Lower leg skin (tissue), 4 donors: ENCODE measurements at regions not wholly inside any gene's neighbourhood (a gene's known extent, or its start where the extent isn't known, plus 50 kb on each side); places are given as distances from the start of the nearest gene placed in this dataset.

ENCODE experiments used
- DNase-seq, 2 donors: peaks; one replicate each; pipeline ENCODE4 v3.0.0-alpha.2; 2019; ENCODE audit warnings: low spot score in 2 of 2
- H3K4me3 ChIP-seq: fragments of 200-600 bp; sonication (generic); 2 replicates; pipeline ENCODE4 v1.5.1; 2017; ENCODE audit warnings: mild to moderate bottlenecking, low read depth; ENCODE audit not compliant: poor library complexity, severe bottlenecking
- CTCF ChIP-seq, 3 donors: fragments of 450-650 bp; IDR thresholded peaks; one replicate each; pipeline ENCODE4 v1.5.1; 2016; ENCODE audit warnings: antibody characterized with exemption in 3 of 3, mild to moderate bottlenecking in 3 of 3, moderate library complexity in 2 of 3
- POLR2A ChIP-seq, 2 donors: fragments of 450-650 bp; IDR thresholded peaks; one replicate each; pipeline ENCODE4 v1.6.1; 2016 to 2017; ENCODE audit warnings: antibody characterized with exemption in 2 of 2, mild to moderate bottlenecking in 1 of 2, moderate library complexity in 1 of 2
- WGBS, 2 donors: methylation state at CpG; one replicate each; pipeline ENCODE4 v1.1.5; 2018; 5-methylcytosine and 5-hydroxymethylcytosine counted together
- intact Hi-C: fragments of 100-400 bp; cut with DNase I; formaldehyde crosslinking; loops from one replicate; pipeline ENCODE4 v1.15.0; 2023; ENCODE audit warnings: low total_unique reads

GRCh38 chr15:62752657-62753517 lies 289.7 kb upstream of the TPM1 start:
- DNase-seq: no peak
- TF ChIP-seq CTCF (IDR thresholded peaks at IDR 0.05) (no peak), POLR2A (IDR thresholded peaks at IDR 0.05) (no peak)
- WGBS, 2 donors: 80 to 89% methylated on average over 6 of the region's 6 CpGs
- no peak overlapping the region for H3K4me3 ChIP-seq
- intact Hi-C loops: no loop called here

GRCh38 chr15:62753518-62754221 lies 288.9 kb upstream of the TPM1 start:
- H3K4me3 ChIP-seq: no peak overlapping the region
- TF ChIP-seq CTCF (IDR thresholded peaks at IDR 0.05): no peak
- no peak for TF ChIP-seq POLR2A (IDR thresholded peaks at IDR 0.05)
- no peak for DNase-seq
- WGBS, 2 donors: 96 to 99% methylated on average over 4 of the region's 4 CpGs
- intact Hi-C loops: no loop called here

DNA sequence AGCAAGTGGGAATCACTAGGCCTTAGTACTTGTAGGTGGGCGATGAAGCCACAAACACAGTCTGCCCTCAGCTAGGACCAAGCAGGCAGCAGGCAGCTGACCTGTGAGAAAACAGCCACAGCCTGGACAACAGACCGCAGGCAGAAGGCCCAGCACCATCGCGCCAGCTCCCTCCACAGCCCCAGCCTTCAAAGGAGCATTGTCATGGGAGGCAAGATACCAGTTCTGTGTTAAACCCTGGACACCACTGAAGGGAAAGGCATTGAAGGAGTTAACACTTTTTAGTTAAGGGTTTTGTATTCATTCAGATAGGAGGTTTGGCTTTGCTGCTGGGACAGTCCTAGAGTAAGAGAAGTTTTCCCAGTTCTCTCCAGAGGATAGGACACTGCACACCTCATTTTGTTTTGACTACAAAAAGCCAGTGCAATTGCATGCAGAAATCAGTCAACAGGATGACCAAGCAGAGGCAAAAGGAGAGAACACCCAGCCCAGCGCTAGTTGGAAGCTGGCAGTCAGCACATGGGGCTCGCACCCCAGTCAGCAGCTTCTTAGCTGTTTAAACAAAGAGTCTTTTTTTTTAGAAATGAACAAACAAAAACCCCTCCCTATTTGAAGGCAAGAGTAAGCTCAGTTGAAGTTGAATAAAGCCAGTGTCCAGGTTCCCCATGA lies 286.1 kb upstream of the TPM1 start:
- 90 to 97% methylated on average over 6 of the region's 6 CpGs for WGBS, 2 donors
- TF ChIP-seq CTCF (IDR thresholded peaks at IDR 0.05) (no peak), POLR2A (IDR thresholded peaks at IDR 0.05) (no peak)
- DNase-seq: no peak

GRCh38 chr15:62756995-62757360 lies 285.6 kb upstream of the TPM1 start:
- no peak for TF ChIP-seq CTCF (IDR thresholded peaks at IDR 0.05)
- WGBS, 2 donors: 91 to 93% methylated on average over 1 of the region's 1 CpG
- DNase-seq: no peak
- intact Hi-C loops: no loop called here
- H3K4me3 ChIP-seq: no peak overlapping the region

More for the DNA sequence above, 286.1 kb upstream of the TPM1 start:
- intact Hi-C loops: no loop called here
- no peak overlapping the region for H3K4me3 ChIP-seq

GRCh38 chr15:62757535-62757934 lies 285.0 kb upstream of the TPM1 start:
- no peak for DNase-seq
- intact Hi-C loops: no loop called here
- no peak overlapping the region for H3K4me3 ChIP-seq
- 80 to 84% methylated on average over 10 of the region's 10 CpGs for WGBS, 2 donors
- TF ChIP-seq CTCF (IDR thresholded peaks at IDR 0.05) (no peak), POLR2A (IDR thresholded peaks at IDR 0.05) (no peak)
